HG02642 (cell line): ENCODE measurements at regions not wholly inside any gene's neighbourhood (a gene's known extent, or its start where the extent isn't known, plus 50 kb on each side); places are given as distances from the start of the nearest gene placed in this dataset.

Experiments
- ATAC-seq: cut with Tn5 transposase; IDR thresholded peaks from one replicate; pipeline ENCODE4 v1.9.1; 2021; ENCODE audit warnings: mild to moderate bottlenecking; ENCODE audit not compliant: unreplicated experiment, poor library complexity

GRCh38 chr5:171509467-171509866, 90.0 kb downstream of the FGF18 start:
- ATAC-seq: no peak

GRCh38 chr5:171512397-171512796, 93.0 kb downstream of the FGF18 start:
- ATAC-seq: no peak

- no peak for ATAC-seq
These were observed 94.1 kb downstream of the FGF18 start for GRCh38 chr5:171513591-171513990.

GRCh38 chr5:171518916-171519315, 99.5 kb downstream of the FGF18 start:
- no peak for ATAC-seq

GRCh38 chr5:171520300-171521174, 101.1 kb downstream of the FGF18 start:
- ATAC-seq: no peak

- no peak for ATAC-seq
These were observed 101.8 kb downstream of the FGF18 start for GRCh38 chr5:171521219-171521633.

GRCh38 chr5:171521679-171522078, 102.2 kb downstream of the FGF18 start:
- no peak for ATAC-seq

- no peak for ATAC-seq
These were observed 104.3 kb downstream of the FGF18 start for GRCh38 chr5:171523781-171524180.

- ATAC-seq: no peak
These were observed 105.0 kb downstream of the FGF18 start for GRCh38 chr5:171524466-171524865.

GRCh38 chr5:171525085-171525484, 105.6 kb downstream of the FGF18 start:
- ATAC-seq: no peak

GRCh38 chr5:171528036-171528435, 108.6 kb downstream of the FGF18 start:
- no peak for ATAC-seq

- ATAC-seq: no peak
These were observed 109.6 kb downstream of the FGF18 start for GRCh38 chr5:171528865-171529614.

GRCh38 chr5:171531638-171532037, 112.2 kb downstream of the FGF18 start:
- ATAC-seq: no peak

- ATAC-seq: no peak
These were observed 113.7 kb downstream of the FGF18 start for GRCh38 chr5:171533153-171533552.

- ATAC-seq: no peak
These were observed 114.8 kb downstream of the FGF18 start for GRCh38 chr5:171534043-171534895.

- no peak for ATAC-seq
These were observed 115.7 kb downstream of the FGF18 start for GRCh38 chr5:171535162-171535561.

- ATAC-seq: no peak
These were observed 117.8 kb downstream of the FGF18 start for GRCh38 chr5:171537070-171537849.

GRCh38 chr5:171537923-171538537, 118.6 kb downstream of the FGF18 start:
- ATAC-seq: no peak

- no peak for ATAC-seq
These were observed 119.2 kb downstream of the FGF18 start for GRCh38 chr5:171538681-171539080.
